ENCODE measurements at regions not wholly inside any gene's neighbourhood (a gene's known extent, or its start where the extent isn't known, plus 50 kb on each side); places are given as distances from the start of the nearest gene placed in this dataset.

DNA sequence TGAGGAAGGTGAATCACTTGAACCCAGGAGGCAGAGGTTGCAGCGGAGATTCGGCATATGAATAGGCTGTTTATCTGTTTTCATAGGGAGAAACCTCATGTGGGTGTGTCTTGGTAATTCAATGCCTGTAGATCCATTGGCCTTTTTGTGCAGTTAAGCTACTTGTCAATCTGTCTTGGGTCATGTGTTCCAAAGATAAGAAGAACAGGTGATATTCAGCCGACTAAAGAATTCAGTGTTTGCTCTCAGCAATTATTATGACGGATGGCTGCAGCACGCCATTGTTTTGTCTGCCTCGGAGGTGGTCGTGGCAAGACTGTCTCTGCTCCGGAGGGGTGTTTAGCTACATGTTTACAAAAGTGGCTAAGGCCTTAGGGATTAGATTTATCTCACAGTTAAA lies 573.0 kb upstream of the PCDH9 start:
- intact Hi-C loops (cut with DNase I), result no loop called here

DNA sequence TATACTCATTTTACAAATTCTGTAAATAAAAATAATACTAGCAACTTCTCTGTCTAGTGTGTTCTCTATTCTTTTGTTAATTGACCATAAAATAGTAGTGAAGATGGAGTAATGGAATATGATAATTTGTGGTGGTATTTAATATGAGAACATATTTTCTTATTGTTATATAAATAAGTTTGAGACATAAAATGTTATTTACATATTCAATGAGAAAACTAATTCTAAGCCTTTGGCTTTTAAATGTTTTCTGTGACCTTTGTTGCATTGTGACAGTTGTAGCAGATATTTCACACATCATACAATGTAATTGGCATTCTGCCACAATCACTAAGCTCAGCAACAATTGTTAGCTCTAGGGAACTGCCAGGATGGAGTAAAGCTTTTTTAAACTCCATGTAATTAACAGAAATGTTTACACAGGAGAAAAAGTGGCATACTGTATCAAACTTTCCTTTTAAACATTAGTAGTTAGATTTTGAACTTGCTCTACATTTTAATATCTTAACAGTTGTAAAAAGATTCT lies 562.1 kb upstream of the PCDH9 start:
- TF ChIP-seq CTCF (IDR thresholded peaks at IDR 0.05), result no peak
- no peak for TF ChIP-seq POLR2A (IDR thresholded peaks at IDR 0.05)
- DNase-seq (no peak), ATAC-seq (no peak)
- H3K36me3 ChIP-seq, result no peaks in the 10 kb centered on the region
- H3K4me3 ChIP-seq, result no peak overlapping the region
- intact Hi-C loops (cut with DNase I), result no loop called here
- H3K27ac ChIP-seq, result no peak overlapping the region
- H3K27me3 ChIP-seq, result no peaks in the 10 kb centered on the region
- no peaks in the 10 kb centered on the region for H3K4me1 ChIP-seq
- H3K9me3 ChIP-seq, result no peaks in the 10 kb centered on the region

More for the DNA sequence above, 573.0 kb upstream of the PCDH9 start:
- Histone ChIP-seq H3K27me3 (no peaks in the 10 kb centered on the region), H3K4me3 (no peak overlapping the region), H3K4me1 (no peaks in the 10 kb centered on the region), H3K9me3 (peaks cover 0 to 4% (median 0%) of the 10 kb centered on the region in 12 donors), H3K36me3 (no peaks in the 10 kb centered on the region), H3K27ac (no peak overlapping the region)
- ATAC-seq (no peak), DNase-seq (no peak)
- TF ChIP-seq CTCF (IDR thresholded peaks at IDR 0.05), result no peak
- TF ChIP-seq POLR2A (IDR thresholded peaks at IDR 0.05), result no peak
- 73 to 78% (median 75%) methylated on average over 8 of the region's 8 CpGs for WGBS, 4 donors

GRCh38 chr13:67791047-67791446 lies 560.9 kb upstream of the PCDH9 start:
- ATAC-seq, result no peak

GRCh38 chr13:67776151-67776550 lies 546.0 kb upstream of the PCDH9 start:
- 46 to 51% (median 48%) methylated on average over 3 of the region's 3 CpGs for WGBS, 4 donors
- H3K4me1 ChIP-seq, result no peaks in the 10 kb centered on the region
- H3K36me3 ChIP-seq, result no peaks in the 10 kb centered on the region
- no peak overlapping the region for H3K4me3 ChIP-seq
- ATAC-seq (no peak), DNase-seq (no peak)
- TF ChIP-seq POLR2A (IDR thresholded peaks at IDR 0.05), result no peak
- no peak for TF ChIP-seq CTCF (IDR thresholded peaks at IDR 0.05)
- peaks cover 0 to 8% (median 0%) of the 10 kb centered on the region in 12 donors for H3K9me3 ChIP-seq
- intact Hi-C loops (cut with DNase I), result no loop called here
- no peaks in the 10 kb centered on the region for H3K27me3 ChIP-seq
- no peak overlapping the region for H3K27ac ChIP-seq

More at GRCh38 chr13:67791047-67791446, 560.9 kb upstream of the PCDH9 start:
- 78 to 84% (median 81%) methylated on average over 4 of the region's 4 CpGs for WGBS, 4 donors
- TF ChIP-seq POLR2A (IDR thresholded peaks at IDR 0.05) (no peak), CTCF (IDR thresholded peaks at IDR 0.05) (no peak)
- H3K36me3 ChIP-seq, result no peaks in the 10 kb centered on the region
- H3K9me3 ChIP-seq, result no peaks in the 10 kb centered on the region
- H3K4me3 ChIP-seq, result no peak overlapping the region
- intact Hi-C loops (cut with DNase I), result no loop called here
- no peak for DNase-seq
- H3K27me3 ChIP-seq, result no peaks in the 10 kb centered on the region
- H3K27ac ChIP-seq, result no peak overlapping the region
- H3K4me1 ChIP-seq, result no peaks in the 10 kb centered on the region

Measured in heart left ventricle (tissue), 16 donors.